PC-3 (cell line): ENCODE measurements at regions not wholly inside any gene's neighbourhood (a gene's known extent, or its start where the extent isn't known, plus 50 kb on each side); places are given as distances from the start of the nearest gene placed in this dataset.

ENCODE experiments used
- CTCF ChIP-seq: fragments of 300-600 bp; sonication (generic); conservative IDR thresholded peaks from 2 replicates; pipeline ENCODE4 v1.5.1; 2017; ENCODE audit warnings: antibody characterized with exemption, low read depth, mild to moderate bottlenecking, low read length
- EZH2 ChIP-seq: fragments of 300-600 bp; sonication (generic); IDR thresholded peaks from one replicate; pipeline ENCODE4 v1.6.1; 2017; ENCODE audit warnings: antibody characterized with exemption, mild to moderate bottlenecking, low read length; ENCODE audit not compliant: unreplicated experiment
- EZH2phosphoT487 ChIP-seq: fragments of 300-600 bp; sonication (generic); IDR thresholded peaks from 2 replicates; pipeline ENCODE4 v1.6.1; 2018; ENCODE audit warnings: mild to moderate bottlenecking, antibody characterized with exemption, low read length, borderline replicate concordance

DNA sequence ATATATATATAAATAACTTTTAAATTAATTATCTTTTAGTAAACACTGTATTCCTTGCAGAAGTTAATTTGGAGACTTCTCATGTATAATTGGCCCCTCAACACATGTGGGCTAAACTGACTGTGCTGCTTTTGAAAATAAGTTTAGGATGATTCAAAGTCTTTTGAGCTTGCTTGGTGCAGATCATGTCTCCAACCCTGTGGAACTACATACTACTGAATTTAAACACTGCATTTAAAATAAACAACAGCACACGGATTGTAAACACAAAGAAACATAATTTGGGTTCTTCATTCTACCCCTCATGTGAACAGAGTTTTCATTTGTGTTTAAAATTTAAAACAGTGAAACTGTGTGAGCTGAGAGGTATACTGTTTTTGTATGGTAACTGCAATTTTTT, 167.7 kb downstream of the DDX1 start:
- TF ChIP-seq CTCF (no peak), EZH2 (no peak), EZH2phosphoT487 (no peak)
